HEK293 (cell line): ENCODE measurements at regions not wholly inside any gene's neighbourhood (a gene's known extent, or its start where the extent isn't known, plus 50 kb on each side); places are given as distances from the start of the nearest gene placed in this dataset.

Experiments used
- SALL2 ChIP-seq: fragments of 450-650 bp; formaldehyde crosslinking; IDR thresholded peaks from 2 replicates; pipeline ENCODE4 v1.5.0; 2017; ENCODE audit warnings: missing biosample characterization, mild to moderate bottlenecking, missing genetic modification characterization, borderline replicate concordance
- WT1 ChIP-seq: fragments of 450-650 bp; formaldehyde crosslinking; IDR thresholded peaks from 2 replicates; pipeline ENCODE4 v1.5.1; 2016; ENCODE audit warnings: missing biosample characterization, missing genetic modification characterization
- YY2 ChIP-seq: fragments of 450-650 bp; formaldehyde crosslinking; IDR thresholded peaks from 2 replicates; pipeline ENCODE4 v1.5.1; 2016; ENCODE audit warnings: missing biosample characterization, missing genetic modification characterization
- ZNF707 ChIP-seq: fragments of 450-650 bp; formaldehyde crosslinking; IDR thresholded peaks from 2 replicates; pipeline ENCODE4 v1.5.1; 2016; ENCODE audit warnings: missing biosample characterization, missing genetic modification characterization
- TF ChIP-seq, protein P1 (sequence below): fragments of 450-650 bp; IDR thresholded peaks from 2 replicates; pipeline ENCODE4 v1.5.1; 2018; ENCODE audit warnings: missing biosample characterization, mild to moderate bottlenecking, missing genetic modification characterization

DNA sequence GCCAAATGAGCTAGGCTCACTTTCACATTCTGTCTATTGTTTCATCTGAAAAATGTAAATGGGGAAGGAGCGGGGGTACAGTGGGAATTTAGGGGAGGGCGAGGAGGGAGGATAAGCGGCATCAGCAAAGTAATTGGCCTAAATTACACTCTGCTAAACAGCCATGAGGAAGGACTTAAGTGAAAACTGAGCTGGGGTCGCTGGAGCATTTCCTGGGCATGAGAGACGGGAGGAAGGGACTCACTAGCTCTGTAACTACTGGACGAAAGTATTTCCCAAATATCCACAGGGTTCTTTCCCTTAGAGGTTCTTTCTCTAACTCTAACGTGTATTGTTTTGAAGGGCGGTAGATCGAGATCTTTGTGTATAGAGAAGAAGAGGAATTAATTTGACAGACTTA is 418.0 kb downstream of the SOX2 start:
- TF ChIP-seq SALL2 (tag by site-specific recombination) (no peak), WT1 (tag by site-specific recombination) (no peak), ZNF707 (tag by site-specific recombination) (no peak), YY2 (tag by site-specific recombination) (no peak)
- TF ChIP-seq, protein P1, sequence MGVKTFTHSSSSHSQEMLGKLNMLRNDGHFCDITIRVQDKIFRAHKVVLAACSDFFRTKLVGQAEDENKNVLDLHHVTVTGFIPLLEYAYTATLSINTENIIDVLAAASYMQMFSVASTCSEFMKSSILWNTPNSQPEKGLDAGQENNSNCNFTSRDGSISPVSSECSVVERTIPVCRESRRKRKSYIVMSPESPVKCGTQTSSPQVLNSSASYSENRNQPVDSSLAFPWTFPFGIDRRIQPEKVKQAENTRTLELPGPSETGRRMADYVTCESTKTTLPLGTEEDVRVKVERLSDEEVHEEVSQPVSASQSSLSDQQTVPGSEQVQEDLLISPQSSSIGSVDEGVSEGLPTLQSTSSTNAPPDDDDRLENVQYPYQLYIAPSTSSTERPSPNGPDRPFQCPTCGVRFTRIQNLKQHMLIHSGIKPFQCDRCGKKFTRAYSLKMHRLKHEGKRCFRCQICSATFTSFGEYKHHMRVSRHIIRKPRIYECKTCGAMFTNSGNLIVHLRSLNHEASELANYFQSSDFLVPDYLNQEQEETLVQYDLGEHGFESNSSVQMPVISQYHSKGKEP (tag by site-specific recombination) = no peak
